ENCODE measurements at regions not wholly inside any gene's neighbourhood (a gene's known extent, or its start where the extent isn't known, plus 50 kb on each side); places are given as distances from the start of the nearest gene placed in this dataset.

DNA sequence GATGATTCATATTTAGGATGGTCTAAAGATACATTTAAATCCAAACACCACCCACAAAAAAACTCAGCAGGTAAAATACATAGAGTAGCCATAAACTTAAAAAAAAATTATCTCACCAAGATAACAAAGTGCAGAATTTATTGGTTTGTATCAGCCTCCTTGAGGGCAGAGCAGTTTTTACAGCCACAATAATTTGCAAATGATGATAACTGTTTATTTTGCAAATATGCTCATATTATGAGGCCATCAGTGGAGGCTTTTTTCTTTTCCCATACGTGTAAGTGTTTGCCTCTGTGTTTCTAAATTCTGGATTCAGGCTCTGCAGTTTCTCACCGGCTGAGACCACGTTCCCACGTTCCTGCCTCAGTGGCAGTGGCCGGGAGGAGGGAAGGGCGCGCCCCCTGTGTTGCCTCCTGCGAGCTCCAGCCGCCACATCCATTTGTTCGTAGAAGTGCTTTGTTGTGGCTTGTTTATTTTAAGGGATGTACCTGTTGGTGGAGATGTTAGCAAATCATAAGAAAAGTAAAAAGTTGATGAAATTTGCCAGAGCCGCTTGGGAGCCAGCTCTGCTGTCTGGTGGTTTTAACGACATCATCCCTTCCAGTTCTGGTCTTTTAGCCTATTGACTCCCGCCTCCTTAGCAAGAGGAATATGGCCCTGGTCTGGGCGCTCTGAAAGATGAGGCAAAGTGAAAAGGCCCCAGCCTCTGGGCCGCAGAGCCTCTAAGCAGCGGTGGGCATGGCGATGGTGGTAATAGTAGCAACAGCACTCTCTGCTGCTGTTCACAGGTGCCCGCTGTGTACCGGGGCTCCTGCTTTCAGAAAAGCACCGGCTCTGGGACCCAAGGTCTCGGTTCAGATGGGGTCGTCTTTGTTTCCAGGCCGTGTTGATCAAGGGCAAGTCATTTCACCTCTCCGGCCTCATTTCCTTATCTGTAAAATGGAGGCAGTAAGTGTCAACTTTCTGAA, 66.7 kb upstream of the PPARA start:
- TF ChIP-seq, protein P1, sequence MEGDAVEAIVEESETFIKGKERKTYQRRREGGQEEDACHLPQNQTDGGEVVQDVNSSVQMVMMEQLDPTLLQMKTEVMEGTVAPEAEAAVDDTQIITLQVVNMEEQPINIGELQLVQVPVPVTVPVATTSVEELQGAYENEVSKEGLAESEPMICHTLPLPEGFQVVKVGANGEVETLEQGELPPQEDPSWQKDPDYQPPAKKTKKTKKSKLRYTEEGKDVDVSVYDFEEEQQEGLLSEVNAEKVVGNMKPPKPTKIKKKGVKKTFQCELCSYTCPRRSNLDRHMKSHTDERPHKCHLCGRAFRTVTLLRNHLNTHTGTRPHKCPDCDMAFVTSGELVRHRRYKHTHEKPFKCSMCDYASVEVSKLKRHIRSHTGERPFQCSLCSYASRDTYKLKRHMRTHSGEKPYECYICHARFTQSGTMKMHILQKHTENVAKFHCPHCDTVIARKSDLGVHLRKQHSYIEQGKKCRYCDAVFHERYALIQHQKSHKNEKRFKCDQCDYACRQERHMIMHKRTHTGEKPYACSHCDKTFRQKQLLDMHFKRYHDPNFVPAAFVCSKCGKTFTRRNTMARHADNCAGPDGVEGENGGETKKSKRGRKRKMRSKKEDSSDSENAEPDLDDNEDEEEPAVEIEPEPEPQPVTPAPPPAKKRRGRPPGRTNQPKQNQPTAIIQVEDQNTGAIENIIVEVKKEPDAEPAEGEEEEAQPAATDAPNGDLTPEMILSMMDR (IDR thresholded peaks at IDR 0.05) = no peak
- TF ChIP-seq POLR2A (IDR thresholded peaks at IDR 0.05) = no peak
